H1 (cell line): ENCODE measurements at regions not wholly inside any gene's neighbourhood (a gene's known extent, or its start where the extent isn't known, plus 50 kb on each side); places are given as distances from the start of the nearest gene placed in this dataset.

Experiments used
- CTCF ChIA-PET: fragments of 300-600 bp; sonication (Branson Sonifier 250); formaldehyde crosslinking; loops from one replicate; lab custom pipeline; 2021; ENCODE audit not compliant: partially characterized antibody; lab: Charles Lee
- POLR2A ChIA-PET: fragments of 300-600 bp; sonication (Branson Sonifier 250); formaldehyde crosslinking; loops from one replicate; lab custom pipeline; 2021; ENCODE audit warnings: inconsistent platforms; ENCODE audit not compliant: partially characterized antibody; lab: Charles Lee
- DNase-seq, 2 experiments: peaks; one replicate each; pipeline versions ENCODE4 v3.0.0 to v3.0.0-alpha.2; 2010 to 2022; ENCODE audit warnings: low spot score in 2 of 2, low read depth in 1 of 2, mixed read lengths in 1 of 2
- FAIRE-seq: peaks from 2 replicates; lab custom pipeline; 2011; peaks lifted over from hg19 to GRCh38; lab: Jason Lieb, UNC
- H2AFZ ChIP-seq: 2 replicates; pipeline ENCODE4 v1.8.1; 2012; ENCODE audit warnings: low read length, inconsistent platforms
- H2AK5ac ChIP-seq: 2 replicates; pipeline ENCODE4 v1.6.1; 2013; ENCODE audit warnings: low read depth, low read length
- H2BK120ac ChIP-seq: replicated peaks from 2 replicates; pipeline ENCODE3; 2013; ENCODE audit warnings: low read depth, low read length, inconsistent platforms
- H2BK12ac ChIP-seq: 2 replicates; pipeline ENCODE4 v1.6.1; 2013; ENCODE audit warnings: low read depth, low read length
- H2BK15ac ChIP-seq: 2 replicates; pipeline ENCODE4 v1.6.1; 2013; ENCODE audit warnings: low read length
- H2BK20ac ChIP-seq: 2 replicates; pipeline ENCODE4 v1.6.1; 2013; ENCODE audit warnings: low read length
- H2BK5ac ChIP-seq: 2 replicates; pipeline ENCODE4 v1.6.1; 2013; ENCODE audit warnings: low read depth, low read length
- H3K14ac ChIP-seq: 2 replicates; pipeline ENCODE4 v1.6.1; 2013; ENCODE audit warnings: inconsistent platforms; ENCODE audit not compliant: insufficient read length
- H3K18ac ChIP-seq: 2 replicates; pipeline ENCODE4 v1.6.1; 2013; ENCODE audit warnings: low read length; ENCODE audit errors: extremely low read depth
- H3K23ac ChIP-seq: 2 replicates; pipeline ENCODE4 v1.6.1; 2013; ENCODE audit warnings: inconsistent platforms; ENCODE audit not compliant: insufficient read length
- H3K23me2 ChIP-seq: 2 replicates; pipeline ENCODE4 v1.6.1; 2013; ENCODE audit warnings: low read depth, low read length
- H3K27ac ChIP-seq: 2 replicates; pipeline ENCODE4 v1.6.1; 2011; ENCODE audit warnings: low read depth, low read length, inconsistent platforms
- H3K27me3 ChIP-seq, 4 experiments: replicated peaks in 1 of 4; 1 replicate in 1 of 4; 2 replicates in 3 of 4; pipeline versions ENCODE4 v1.6.1 to v1.8.1; 2011 to 2013; ENCODE audit warnings: low read length in 3 of 4, mild to moderate bottlenecking in 3 of 4, inconsistent platforms in 2 of 4, mixed read lengths in 2 of 4, moderate library complexity in 1 of 4; ENCODE audit not compliant: control insufficient read depth in 3 of 4, insufficient read depth in 3 of 4; ENCODE audit errors: extremely low read depth in 1 of 4
- H3K36me3 ChIP-seq, 4 experiments: 2 replicates each; pipeline versions ENCODE4 v1.6.1 to v1.8.1; 2011 to 2013; ENCODE audit warnings: mild to moderate bottlenecking in 4 of 4, low read length in 3 of 4, moderate library complexity in 2 of 4, control low read depth in 1 of 4, inconsistent platforms in 1 of 4; ENCODE audit not compliant: insufficient read depth in 4 of 4, control insufficient read depth in 2 of 4
- H3K4ac ChIP-seq: replicated peaks from 2 replicates; pipeline ENCODE3; 2013; ENCODE audit warnings: low read length, low read depth, mixed read lengths, inconsistent platforms; ENCODE audit not compliant: insufficient read length
- H3K4me1 ChIP-seq, 4 experiments: replicated peaks in 1 of 4; 1 replicate in 1 of 4; 2 replicates in 3 of 4; pipeline versions ENCODE4 v1.6.1 to v1.8.1; 2011 to 2013; ENCODE audit warnings: low read length in 3 of 4, inconsistent platforms in 2 of 4, mixed read lengths in 1 of 4; ENCODE audit not compliant: insufficient read depth in 4 of 4, control insufficient read depth in 3 of 4
- H3K4me2 ChIP-seq, 2 experiments: 2 replicates each; pipeline versions ENCODE4 v1.6.1 to v1.8.1; 2011 to 2013; ENCODE audit warnings: low read depth in 2 of 2, low read length in 2 of 2, control low read depth in 1 of 2, inconsistent platforms in 1 of 2, mild to moderate bottlenecking in 1 of 2; ENCODE audit not compliant: insufficient read depth in 1 of 2
- H3K4me3 ChIP-seq, 4 experiments: fragments of 200-600, 300-600 bp in 1 of 4; sonication (generic), shearing (Covaris generic), sonication (Bioruptor Twin) in 1 of 4; 2 replicates each; pipeline versions ENCODE4 v1.5.1 to v1.8.1; 2011 to 2016; ENCODE audit warnings: low read length in 4 of 4, low read depth in 3 of 4, control low read depth in 2 of 4, inconsistent platforms in 2 of 4, mild to moderate bottlenecking in 2 of 4, mixed read lengths in 1 of 4, moderate library complexity in 1 of 4; ENCODE audit not compliant: insufficient read depth in 2 of 4; ENCODE audit errors: extremely low read depth in 1 of 4
- H3K56ac ChIP-seq: replicated peaks from 2 replicates; pipeline ENCODE3; 2013; ENCODE audit warnings: low read depth, mild to moderate bottlenecking, mixed read lengths, low read length, inconsistent platforms; ENCODE audit not compliant: insufficient read length
- H3K79me1 ChIP-seq: 2 replicates; pipeline ENCODE4 v1.6.1; 2013; ENCODE audit warnings: low read depth, low read length, control low read depth
- H3K79me2 ChIP-seq, 2 experiments: 2 replicates each; pipeline versions ENCODE4 v1.6.1 to v1.8.1; 2012 to 2013; ENCODE audit warnings: low read length in 2 of 2, mild to moderate bottlenecking in 2 of 2, inconsistent platforms in 1 of 2; ENCODE audit not compliant: insufficient read depth in 2 of 2, control insufficient read depth in 1 of 2
- H3K9ac ChIP-seq, 4 experiments: replicated peaks in 1 of 4; 1 replicate in 1 of 4; 2 replicates in 3 of 4; pipeline versions ENCODE4 v1.6.1 to v1.8.1; 2011 to 2013; ENCODE audit warnings: low read depth in 3 of 4, low read length in 3 of 4, control low read depth in 2 of 4, mild to moderate bottlenecking in 2 of 4, moderate library complexity in 2 of 4, inconsistent platforms in 1 of 4; ENCODE audit errors: extremely low read depth in 1 of 4
- H3K9me3 ChIP-seq, 2 experiments: 2 replicates each; pipeline versions ENCODE4 v1.6.1 to v1.8.1; 2012 to 2013; ENCODE audit warnings: mild to moderate bottlenecking in 2 of 2, moderate library complexity in 2 of 2, control low read depth in 1 of 2, inconsistent platforms in 1 of 2, low read depth in 1 of 2, low read length in 1 of 2, mixed read lengths in 1 of 2; ENCODE audit not compliant: insufficient read depth in 2 of 2
- H4K20me1 ChIP-seq, 2 experiments: replicated peaks in 1 of 2; 2 replicates each; pipeline versions ENCODE3 to v1.8.1; 2011 to 2013; ENCODE audit warnings: inconsistent platforms in 2 of 2, low read length in 2 of 2, mild to moderate bottlenecking in 1 of 2; ENCODE audit not compliant: insufficient read depth in 2 of 2, control insufficient read depth in 1 of 2
- H4K5ac ChIP-seq: 2 replicates; pipeline ENCODE4 v1.6.1; 2013; ENCODE audit warnings: low read length, low read depth, mixed read lengths, inconsistent platforms; ENCODE audit not compliant: insufficient read length
- H4K8ac ChIP-seq: 2 replicates; pipeline ENCODE4 v1.8.0; 2013; ENCODE audit warnings: mild to moderate bottlenecking, moderate library complexity, low read length, inconsistent platforms; ENCODE audit not compliant: insufficient read depth; ENCODE audit errors: extremely low read depth
- H4K91ac ChIP-seq: replicated peaks from 2 replicates; pipeline ENCODE3; 2013; ENCODE audit warnings: low read length, mixed read lengths, inconsistent platforms; ENCODE audit not compliant: insufficient read length
- CHD1 ChIP-seq: IDR thresholded peaks from 2 replicates; pipeline ENCODE4 v1.6.1; 2012; ENCODE audit warnings: low read depth, low read length, improper control_type of control experiment
- HDAC2 ChIP-seq, 2 experiments: fragments of 300-600 bp in 1 of 2; sonication (generic) in 1 of 2; IDR thresholded peaks; 2 replicates each; pipeline ENCODE4 v1.6.1; 2011 to 2012; ENCODE audit warnings: low read depth in 2 of 2, low read length in 2 of 2, mild to moderate bottlenecking in 2 of 2, moderate library complexity in 2 of 2, borderline replicate concordance in 1 of 2, inconsistent platforms in 1 of 2
- HDAC6 ChIP-seq: IDR thresholded peaks from one replicate; pipeline ENCODE4 v1.7.1; 2012; ENCODE audit warnings: low read depth, mild to moderate bottlenecking, inconsistent platforms, low read length, moderate library complexity
- JUN ChIP-seq: IDR thresholded peaks from 2 replicates; pipeline ENCODE4 v1.6.1; 2011; ENCODE audit warnings: low read depth, mild to moderate bottlenecking, improper control_type of control experiment, low read length
- NANOG ChIP-seq: IDR thresholded peaks from 2 replicates; pipeline ENCODE4 v1.6.1; 2011; ENCODE audit warnings: low read length, low read depth, mild to moderate bottlenecking, inconsistent platforms; ENCODE audit not compliant: insufficient read depth, poor library complexity, severe bottlenecking
- PHF8 ChIP-seq: fragments of 200-600 bp; sonication (generic); conservative IDR thresholded peaks from 2 replicates; pipeline ENCODE4 v1.7.1; 2012; ENCODE audit warnings: low read depth, mild to moderate bottlenecking, inconsistent platforms, low read length, moderate library complexity
- RXRA ChIP-seq: IDR thresholded peaks from 2 replicates; pipeline ENCODE4 v1.6.1; 2011; ENCODE audit warnings: low read depth, mild to moderate bottlenecking, low read length, moderate library complexity; ENCODE audit not compliant: insufficient read depth
- TAF1 ChIP-seq: IDR thresholded peaks from 2 replicates; pipeline ENCODE4 v1.6.1; 2011; ENCODE audit warnings: mild to moderate bottlenecking, low read depth, low read length
- TAF7 ChIP-seq: optimal IDR thresholded peaks from 2 replicates; pipeline ENCODE3; 2011; ENCODE audit warnings: low read depth, mild to moderate bottlenecking, inconsistent platforms, low read length, moderate library complexity, borderline replicate concordance
- TBP ChIP-seq: IDR thresholded peaks from 2 replicates; pipeline ENCODE4 v1.6.1; 2011; ENCODE audit warnings: low read depth, low read length, improper control_type of control experiment
- YY1 ChIP-seq: IDR thresholded peaks from 2 replicates; pipeline ENCODE4 v1.6.1; 2011; ENCODE audit warnings: low read depth, mild to moderate bottlenecking, low read length
- WGBS, 2 experiments: shearing (Covaris generic) in 1 of 2; methylation state at CpG; one replicate each; pipeline versions ENCODE4 v1.1.6 to v1.1.7; 2013 to 2015; ENCODE audit warnings: low lambda C conversion rate in 2 of 2, mixed read lengths in 2 of 2, inconsistent platforms in 1 of 2, low coverage in 1 of 2, missing lambda C conversion rate in 1 of 2; ENCODE audit not compliant: insufficient replicate concordance in 2 of 2, insufficient coverage in 1 of 2, insufficient read length in 1 of 2; ENCODE audit errors: extremely low coverage in 1 of 2, missing lambda C conversion rate in 1 of 2; 5-methylcytosine and 5-hydroxymethylcytosine counted together

DNA sequence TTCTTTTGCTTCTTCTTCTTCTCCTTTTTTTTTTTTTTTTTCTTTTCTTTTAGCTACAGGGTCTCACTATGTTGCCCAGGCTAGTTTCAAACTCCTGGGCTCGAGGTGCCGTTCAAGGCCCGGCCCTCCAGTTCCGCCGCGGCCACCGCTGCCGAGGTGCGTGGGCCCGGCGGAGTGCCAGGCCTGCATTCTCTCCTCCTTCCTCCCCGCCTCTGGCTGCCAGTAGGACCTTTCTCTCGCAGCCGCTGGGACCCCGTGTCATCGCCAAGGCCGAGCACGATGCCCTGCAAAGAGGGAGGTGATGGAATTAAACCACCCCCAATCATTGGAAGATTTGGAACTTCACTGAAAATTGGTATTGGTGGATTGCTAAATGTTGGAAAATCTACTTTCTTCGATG is 195.8 kb downstream of the CDRT15L2 start:
- Histone ChIP-seq H3K27me3 (no peaks in the 10 kb centered on the region), H3K56ac (no peak overlapping the region), H2BK5ac (no peak overlapping the region), H3K36me3 (no peaks in the 10 kb centered on the region), H3K79me1 (no peaks in the 10 kb centered on the region), H3K4me1 (no peaks in the 10 kb centered on the region), H3K4ac (no peak overlapping the region), H3K9me3 (no peaks in the 10 kb centered on the region), H3K18ac (no peak overlapping the region), H3K23ac (no peak overlapping the region), H2BK15ac (no peak overlapping the region), H4K91ac (no peak overlapping the region), H3K4me3 (no peak overlapping the region), H4K5ac (no peak overlapping the region), H3K9ac (no peak overlapping the region), H3K23me2 (0 out of 2 replicates have a peak, but pooled peaks cover 1% of the 10 kb centered on the region), H2AK5ac (no peak overlapping the region), H2BK20ac (no peak overlapping the region), H2BK12ac (no peak overlapping the region), H3K27ac (no peak overlapping the region), H4K8ac (no peak overlapping the region), H3K79me2 (no peaks in the 10 kb centered on the region), H3K14ac (no peak overlapping the region), H2AFZ (no peak overlapping the region), H2BK120ac (no peak overlapping the region), H3K4me2 (no peak overlapping the region), H4K20me1 (no peaks in the 10 kb centered on the region)
- DNase-seq: no peak
- ChIA-PET POLR2A (no interaction called here), CTCF (no interaction called here)
- WGBS, 2 experiments: 93% methylated on average over 18 of the region's 19 CpGs; no CpG with 5 or more reads in 1 of the 2 experiments
- no peak for FAIRE-seq
- no peak for TF ChIP-seq YY1
- no peak for TF ChIP-seq HDAC6
- TF ChIP-seq JUN: no peak
- no peak for TF ChIP-seq PHF8
- no peak for TF ChIP-seq HDAC2 (IDR thresholded peaks at IDR 0.05; ENCODE audit: borderline replicate concordance in 1 of 2, low read depth in 2 of 2, low read length in 2 of 2)
- TF ChIP-seq TAF1: no peak
- TF ChIP-seq TAF7: no peak
- no peak for TF ChIP-seq CHD1
- no peak for TF ChIP-seq TBP
- no peak for TF ChIP-seq RXRA
- no peak for TF ChIP-seq NANOG
